ENCODE measurements at regions not wholly inside any gene's neighbourhood (a gene's known extent, or its start where the extent isn't known, plus 50 kb on each side); places are given as distances from the start of the nearest gene placed in this dataset.

GRCh38 chr4:125573786-125574185 lies 259.0 kb downstream of the FAT4 start:
- TF ChIP-seq POLR2AphosphoS5 (IDR thresholded peaks at IDR 0.05) (no peak), CTCF (IDR thresholded peaks at IDR 0.05) (no peak), POLR2A (IDR thresholded peaks at IDR 0.05) (no peak)
